ENCODE measurements at regions not wholly inside any gene's neighbourhood (a gene's known extent, or its start where the extent isn't known, plus 50 kb on each side); places are given as distances from the start of the nearest gene placed in this dataset.
"Not testable (repeated sequence)": the region's sequence is repeated elsewhere in the genome, so short reads cannot be mapped to it uniquely, and the experiment has no call there.

- no peaks in the 10 kb centered on the region for H3K36me3 ChIP-seq
Observed at GRCh38 chr13:44141725-44142539, 231.7 kb upstream of the SERP2 start.

GRCh38 chr13:44142540-44142867 lies 231.1 kb upstream of the SERP2 start:
- Histone ChIP-seq H3K27ac (no peak overlapping the region), H3K9me3 (replicated peaks) (no peaks in the 10 kb centered on the region), H3K4me3 (peak overlapping the region; percentile 59), H3K36me3 (no peaks in the 10 kb centered on the region), H3K4me1 (no peaks in the 10 kb centered on the region), H3K27me3 (no peaks in the 10 kb centered on the region)
- DNase-seq = no peak

More at GRCh38 chr13:44141725-44142539, 231.7 kb upstream of the SERP2 start:
- Histone ChIP-seq H3K4me3 (peak overlapping the region; percentile 65), H3K27me3 (no peaks in the 10 kb centered on the region), H3K9me3 (replicated peaks) (no peaks in the 10 kb centered on the region), H3K4me1 (no peaks in the 10 kb centered on the region), H3K27ac (peak overlapping the region; percentile 71)
- peak; percentile 93 to 94 for DNase-seq

- H3K9me3 ChIP-seq (replicated peaks) = no peaks in the 10 kb centered on the region
- H3K27me3 ChIP-seq = no peaks in the 10 kb centered on the region
- DNase-seq = no peak
- no peaks in the 10 kb centered on the region for H3K4me1 ChIP-seq
- no peaks in the 10 kb centered on the region for H3K36me3 ChIP-seq
- H3K4me3 ChIP-seq = no peak overlapping the region
- no peak overlapping the region for H3K27ac ChIP-seq
Observed at GRCh38 chr13:44142941-44143665, 230.5 kb upstream of the SERP2 start.

- Histone ChIP-seq H3K36me3 (no peaks in the 10 kb centered on the region), H3K4me3 (no peak overlapping the region), H3K27ac (no peak overlapping the region), H3K27me3 (no peaks in the 10 kb centered on the region), H3K9me3 (replicated peaks) (no peaks in the 10 kb centered on the region), H3K4me1 (no peaks in the 10 kb centered on the region)
- no peak for DNase-seq
Observed at GRCh38 chr13:44146138-44146537, 227.5 kb upstream of the SERP2 start.

GRCh38 chr13:44147233-44147632 lies 226.4 kb upstream of the SERP2 start:
- Histone ChIP-seq H3K4me1 (no peaks in the 10 kb centered on the region), H3K36me3 (no peaks in the 10 kb centered on the region)
- no peak for DNase-seq

GRCh38 chr13:44147648-44148047 lies 226.0 kb upstream of the SERP2 start:
- Histone ChIP-seq H3K4me1 (no peaks in the 10 kb centered on the region), H3K9me3 (replicated peaks) (no peaks in the 10 kb centered on the region), H3K27me3 (no peaks in the 10 kb centered on the region), H3K4me3 (no peak overlapping the region), H3K27ac (no peak overlapping the region), H3K36me3 (no peaks in the 10 kb centered on the region)
- no peak for DNase-seq

More at GRCh38 chr13:44147233-44147632, 226.4 kb upstream of the SERP2 start:
- Histone ChIP-seq H3K27me3 (no peaks in the 10 kb centered on the region), H3K9me3 (replicated peaks) (no peaks in the 10 kb centered on the region), H3K27ac (no peak overlapping the region), H3K4me3 (no peak overlapping the region)

GRCh38 chr13:44148159-44148914 lies 225.3 kb upstream of the SERP2 start:
- H3K9me3 ChIP-seq (replicated peaks) = no peaks in the 10 kb centered on the region
- no peak for DNase-seq
- H3K27me3 ChIP-seq = no peaks in the 10 kb centered on the region
- H3K27ac ChIP-seq = no peak overlapping the region
- no peaks in the 10 kb centered on the region for H3K36me3 ChIP-seq
- no peaks in the 10 kb centered on the region for H3K4me1 ChIP-seq
- no peak overlapping the region for H3K4me3 ChIP-seq

- H3K27ac ChIP-seq; H3K4me3 ChIP-seq; H3K9me3 ChIP-seq (replicated peaks); H3K36me3 ChIP-seq; DNase-seq; H3K4me1 ChIP-seq; H3K27me3 ChIP-seq: not testable (repeated sequence)
Observed at GRCh38 chr13:44149231-44149630, 224.4 kb upstream of the SERP2 start.

GRCh38 chr13:44149821-44150220 lies 223.8 kb upstream of the SERP2 start:
- no peak overlapping the region for H3K27ac ChIP-seq
- H3K4me3 ChIP-seq = no peak overlapping the region
- no peaks in the 10 kb centered on the region for H3K27me3 ChIP-seq
- no peak for DNase-seq
- no peaks in the 10 kb centered on the region for H3K9me3 ChIP-seq (replicated peaks)
- no peaks in the 10 kb centered on the region for H3K4me1 ChIP-seq
- H3K36me3 ChIP-seq = no peaks in the 10 kb centered on the region

- H3K36me3 ChIP-seq = no peaks in the 10 kb centered on the region
- H3K9me3 ChIP-seq (replicated peaks) = no peaks in the 10 kb centered on the region
- H3K27ac ChIP-seq = no peak overlapping the region
- H3K4me1 ChIP-seq = no peaks in the 10 kb centered on the region
- H3K4me3 ChIP-seq = no peak overlapping the region
- DNase-seq = no peak
- H3K27me3 ChIP-seq = no peaks in the 10 kb centered on the region
Observed at GRCh38 chr13:44151474-44151873, 222.2 kb upstream of the SERP2 start.

- Histone ChIP-seq H3K9me3 (replicated peaks) (no peaks in the 10 kb centered on the region), H3K36me3 (no peaks in the 10 kb centered on the region), H3K4me3 (no peak overlapping the region), H3K27ac (no peak overlapping the region), H3K27me3 (no peaks in the 10 kb centered on the region), H3K4me1 (no peaks in the 10 kb centered on the region)
- no peak for DNase-seq
Observed at GRCh38 chr13:44153496-44153895, 220.1 kb upstream of the SERP2 start.

GRCh38 chr13:44155422-44156293 lies 218.0 kb upstream of the SERP2 start:
- no peak for DNase-seq
- Histone ChIP-seq H3K27ac (no peak overlapping the region), H3K9me3 (replicated peaks) (no peaks in the 10 kb centered on the region), H3K36me3 (no peaks in the 10 kb centered on the region), H3K27me3 (no peaks in the 10 kb centered on the region), H3K4me1 (no peaks in the 10 kb centered on the region), H3K4me3 (no peak overlapping the region)

- H3K9me3 ChIP-seq (replicated peaks) = no peaks in the 10 kb centered on the region
- no peaks in the 10 kb centered on the region for H3K4me1 ChIP-seq
- H3K27me3 ChIP-seq = no peaks in the 10 kb centered on the region
- no peaks in the 10 kb centered on the region for H3K36me3 ChIP-seq
- DNase-seq = no peak
- H3K27ac ChIP-seq = no peak overlapping the region
- H3K4me3 ChIP-seq = no peak overlapping the region
Observed at GRCh38 chr13:44156294-44156658, 217.3 kb upstream of the SERP2 start.

GRCh38 chr13:44157606-44158005 lies 216.0 kb upstream of the SERP2 start:
- DNase-seq = peak in 1 of 2 experiments; percentile 21

More at GRCh38 chr13:44157606-44158005, 216.0 kb upstream of the SERP2 start:
- H3K9me3 ChIP-seq (replicated peaks) = no peaks in the 10 kb centered on the region
- H3K36me3 ChIP-seq = no peaks in the 10 kb centered on the region
- no peak overlapping the region for H3K4me3 ChIP-seq
- no peaks in the 10 kb centered on the region for H3K27me3 ChIP-seq
- no peak overlapping the region for H3K27ac ChIP-seq
- no peaks in the 10 kb centered on the region for H3K4me1 ChIP-seq

Data from SJCRH30 (cell line).